ENCODE measurements at regions not wholly inside any gene's neighbourhood (a gene's known extent, or its start where the extent isn't known, plus 50 kb on each side); places are given as distances from the start of the nearest gene placed in this dataset.

GRCh38 chrX:38896724-38897298, 95.6 kb downstream of the MID1IP1 start:
- Mint-ChIP-seq H3K4me1 (ENCODE audit: low read depth in 2 of 2) (no peaks in the 10 kb centered on the region), H3K9me3 (no peaks in the 10 kb centered on the region), H3K4me3 (no peak overlapping the region), H3K36me3 (ENCODE audit: insufficient read depth) (no peaks in the 10 kb centered on the region), H3K27ac (no peak overlapping the region), H3K27me3 (no peaks in the 10 kb centered on the region)
- ATAC-seq (replicated peaks) = no peak
- DNase-seq = no peak

DNA sequence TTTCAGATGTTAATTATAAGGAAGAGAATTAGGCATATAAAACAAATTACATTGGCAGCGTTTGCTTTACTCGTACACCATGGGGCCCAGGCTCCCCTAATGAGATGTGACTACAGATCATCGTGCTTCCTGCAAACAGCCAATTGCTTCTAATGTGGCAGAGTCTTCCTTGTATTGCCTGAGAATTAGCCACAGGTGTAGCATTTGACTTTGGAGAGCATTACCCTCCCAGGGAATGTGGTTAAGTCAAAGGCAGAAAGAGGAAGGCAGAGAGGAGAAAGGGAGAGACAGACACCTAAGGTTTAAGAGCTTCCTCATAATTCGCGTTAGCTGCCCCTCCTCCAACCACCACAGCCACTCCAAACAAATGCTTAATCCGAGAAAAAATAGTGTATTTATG, 97.0 kb downstream of the MID1IP1 start:
- Mint-ChIP-seq H3K9me3 (no peaks in the 10 kb centered on the region), H3K27me3 (no peaks in the 10 kb centered on the region), H3K4me1 (ENCODE audit: low read depth in 2 of 2) (peaks cover 0 to 2% of the 10 kb centered on the region in 2 donors), H3K27ac (no peak overlapping the region), H3K4me3 (no peak overlapping the region), H3K36me3 (ENCODE audit: insufficient read depth) (no peaks in the 10 kb centered on the region)
- DNase-seq (no peak), ATAC-seq (replicated peaks) (no peak)

GRCh38 chrX:38899650-38900049, 98.4 kb downstream of the MID1IP1 start:
- Mint-ChIP-seq H3K4me1 (ENCODE audit: low read depth in 2 of 2) (peaks cover 0 to 2% of the 10 kb centered on the region in 2 donors), H3K27me3 (no peaks in the 10 kb centered on the region), H3K9me3 (no peaks in the 10 kb centered on the region), H3K27ac (no peak overlapping the region), H3K36me3 (ENCODE audit: insufficient read depth) (no peaks in the 10 kb centered on the region), H3K4me3 (no peak overlapping the region)
- ATAC-seq (replicated peaks) (no peak), DNase-seq (no peak)

DNA sequence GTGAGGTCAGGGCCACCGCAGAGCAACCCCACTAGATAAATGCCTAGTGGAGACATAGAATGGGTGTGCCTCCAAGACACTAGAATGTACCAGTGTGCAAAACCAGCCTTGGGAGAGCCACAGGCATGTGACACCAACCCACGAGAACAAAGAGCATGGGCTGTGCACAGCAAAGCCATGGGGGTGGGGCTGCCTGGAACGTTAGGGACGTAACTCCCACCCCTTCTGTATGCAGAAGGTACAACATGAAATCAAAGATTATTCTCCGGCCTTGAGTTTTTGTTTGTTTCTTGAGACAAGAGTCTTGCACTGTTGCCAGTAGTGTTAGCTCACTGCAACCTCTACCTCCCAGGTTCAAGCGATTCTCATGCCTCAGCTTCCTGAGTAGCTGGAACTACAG, 99.5 kb downstream of the MID1IP1 start:
- Mint-ChIP-seq H3K9me3 (no peaks in the 10 kb centered on the region), H3K4me1 (ENCODE audit: low read depth in 2 of 2) (peaks cover 0 to 4% of the 10 kb centered on the region in 2 donors), H3K4me3 (no peak overlapping the region), H3K36me3 (ENCODE audit: insufficient read depth) (no peaks in the 10 kb centered on the region), H3K27me3 (no peaks in the 10 kb centered on the region), H3K27ac (no peak overlapping the region)
- ATAC-seq (replicated peaks) = no peak
- DNase-seq = no peak

- H3K4me1 Mint-ChIP-seq (ENCODE audit: low read depth in 2 of 2) = peaks cover 5 to 10% of the 10 kb centered on the region in 2 donors
- no peaks in the 10 kb centered on the region for H3K36me3 Mint-ChIP-seq (ENCODE audit: insufficient read depth)
- ATAC-seq (replicated peaks) = no peak
- no peak for DNase-seq
- H3K9me3 Mint-ChIP-seq = no peaks in the 10 kb centered on the region
- no peak overlapping the region for H3K4me3 Mint-ChIP-seq
- peak overlapping the region in 1 of 2 donors; percentile 65 for H3K27ac Mint-ChIP-seq
- no peaks in the 10 kb centered on the region for H3K27me3 Mint-ChIP-seq
Observed at GRCh38 chrX:38902972-38903492, 101.8 kb downstream of the MID1IP1 start.

DNA sequence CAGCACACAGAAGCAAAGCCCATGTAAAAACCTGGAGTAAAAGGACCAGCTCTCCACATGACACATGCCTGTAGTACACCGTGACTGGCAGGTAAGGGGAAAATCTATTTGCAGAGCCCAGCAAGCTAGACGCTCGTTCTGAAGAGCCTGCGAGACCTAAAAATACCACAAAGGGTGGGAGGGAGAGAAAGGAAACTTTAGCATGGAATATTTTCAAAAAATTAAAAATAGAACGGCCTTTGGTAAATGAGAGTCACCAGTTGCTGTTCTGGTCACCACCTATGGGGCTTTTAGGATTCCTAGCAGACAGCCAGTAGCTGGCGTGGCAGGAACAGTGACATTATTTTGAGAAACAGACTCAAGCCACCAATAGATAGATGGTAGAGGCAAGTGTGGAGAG, 115.5 kb downstream of the MID1IP1 start:
- H3K9me3 Mint-ChIP-seq = no peaks in the 10 kb centered on the region
- ATAC-seq (replicated peaks) (no peak), DNase-seq (no peak)
- no peaks in the 10 kb centered on the region for H3K36me3 Mint-ChIP-seq (ENCODE audit: insufficient read depth)
- no peaks in the 10 kb centered on the region for H3K4me1 Mint-ChIP-seq (ENCODE audit: low read depth in 2 of 2)
- no peaks in the 10 kb centered on the region for H3K27me3 Mint-ChIP-seq
- no peak overlapping the region for H3K4me3 Mint-ChIP-seq
- H3K27ac Mint-ChIP-seq = no peak overlapping the region

DNA sequence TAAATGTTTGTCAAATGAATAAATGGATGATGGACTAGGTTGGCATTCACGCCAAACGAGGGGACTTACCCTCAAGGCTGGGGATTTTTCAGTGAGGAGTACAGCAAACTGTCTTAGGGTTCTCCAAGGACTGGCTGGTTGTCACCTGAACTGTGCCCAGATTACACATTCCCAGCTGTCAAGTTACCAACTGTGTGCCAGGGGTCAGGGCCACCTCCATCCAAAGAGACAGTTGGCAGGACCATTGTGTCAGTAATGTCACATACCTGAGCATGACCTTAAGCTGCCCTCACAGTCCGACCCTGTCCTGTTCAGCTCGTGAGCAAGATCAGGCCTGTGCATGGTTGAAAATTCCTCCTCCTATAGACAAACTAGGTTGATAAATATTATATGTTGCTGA, 116.7 kb downstream of the MID1IP1 start:
- no peak for ATAC-seq (replicated peaks)

DNA sequence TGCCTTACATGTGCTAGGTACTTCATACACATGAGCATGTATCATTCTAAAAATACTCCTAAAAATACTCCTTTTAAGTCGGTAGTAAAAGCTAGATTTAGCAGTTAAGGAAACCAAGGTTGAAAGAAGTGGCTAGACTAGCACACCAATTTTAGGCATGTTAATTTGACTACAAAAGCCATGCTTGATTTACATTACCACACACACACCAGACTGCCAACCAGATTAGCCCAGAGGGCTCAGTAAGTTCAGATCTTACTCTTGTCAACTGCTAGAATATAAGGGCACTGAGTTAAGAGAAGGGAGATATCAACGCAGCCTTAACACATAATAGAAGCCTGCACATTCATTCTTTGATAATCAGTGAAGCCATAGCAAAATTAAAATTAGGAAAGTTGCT, 117.9 kb downstream of the MID1IP1 start:
- Mint-ChIP-seq H3K4me1 (ENCODE audit: low read depth in 2 of 2) (no peaks in the 10 kb centered on the region), H3K27me3 (no peaks in the 10 kb centered on the region), H3K4me3 (no peak overlapping the region), H3K9me3 (no peaks in the 10 kb centered on the region), H3K27ac (no peak overlapping the region), H3K36me3 (ENCODE audit: insufficient read depth) (no peaks in the 10 kb centered on the region)
- ATAC-seq (replicated peaks) (no peak), DNase-seq (no peak)

More for the DNA sequence above, 116.7 kb downstream of the MID1IP1 start:
- no peaks in the 10 kb centered on the region for H3K4me1 Mint-ChIP-seq (ENCODE audit: low read depth in 2 of 2)
- H3K4me3 Mint-ChIP-seq = no peak overlapping the region
- H3K36me3 Mint-ChIP-seq (ENCODE audit: insufficient read depth) = no peaks in the 10 kb centered on the region
- no peaks in the 10 kb centered on the region for H3K27me3 Mint-ChIP-seq
- DNase-seq = no peak
- no peak overlapping the region for H3K27ac Mint-ChIP-seq
- H3K9me3 Mint-ChIP-seq = no peaks in the 10 kb centered on the region

GRCh38 chrX:38919853-38920528, 118.7 kb downstream of the MID1IP1 start:
- ATAC-seq (replicated peaks) = no peak
- Mint-ChIP-seq H3K4me3 (no peak overlapping the region), H3K9me3 (no peaks in the 10 kb centered on the region), H3K36me3 (ENCODE audit: insufficient read depth) (no peaks in the 10 kb centered on the region), H3K4me1 (ENCODE audit: low read depth in 2 of 2) (no peaks in the 10 kb centered on the region), H3K27ac (no peak overlapping the region), H3K27me3 (no peaks in the 10 kb centered on the region)
- no peak for DNase-seq

- ATAC-seq (replicated peaks) = no peak
- Mint-ChIP-seq H3K27ac (no peak overlapping the region), H3K27me3 (no peaks in the 10 kb centered on the region)
Observed at GRCh38 chrX:38923451-38923969, 122.3 kb downstream of the MID1IP1 start.

DNA sequence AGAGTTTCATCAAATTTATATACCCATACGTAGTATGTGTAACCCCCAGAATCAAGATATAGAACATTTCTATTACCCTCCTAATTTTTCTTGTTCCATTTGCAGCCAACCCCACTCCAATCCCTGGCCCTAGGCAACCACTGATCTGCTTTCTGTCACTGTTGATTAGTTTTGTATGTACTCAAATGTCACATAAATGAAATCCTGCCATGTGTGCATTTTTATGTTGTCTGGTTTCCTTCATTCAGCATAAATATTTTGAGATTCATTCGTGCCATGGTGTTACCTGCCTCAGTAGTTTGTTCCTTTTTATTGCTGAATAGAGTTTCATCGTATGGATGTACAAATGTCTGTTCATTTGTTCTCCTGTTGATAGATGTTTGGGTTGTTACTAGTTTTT, 126.3 kb downstream of the MID1IP1 start:
- ATAC-seq (replicated peaks) (no peak), DNase-seq (no peak)
- Mint-ChIP-seq H3K36me3 (ENCODE audit: insufficient read depth) (no peaks in the 10 kb centered on the region), H3K4me1 (ENCODE audit: low read depth in 2 of 2) (no peaks in the 10 kb centered on the region), H3K4me3 (no peak overlapping the region), H3K9me3 (no peaks in the 10 kb centered on the region), H3K27ac (no peak overlapping the region), H3K27me3 (no peaks in the 10 kb centered on the region)

More at GRCh38 chrX:38923451-38923969, 122.3 kb downstream of the MID1IP1 start:
- Mint-ChIP-seq H3K36me3 (ENCODE audit: insufficient read depth) (no peaks in the 10 kb centered on the region), H3K9me3 (no peaks in the 10 kb centered on the region), H3K4me1 (ENCODE audit: low read depth in 2 of 2) (no peaks in the 10 kb centered on the region), H3K4me3 (no peak overlapping the region)
- DNase-seq = no peak

- Mint-ChIP-seq H3K9me3 (no peaks in the 10 kb centered on the region), H3K27ac (no peak overlapping the region), H3K36me3 (ENCODE audit: insufficient read depth) (no peaks in the 10 kb centered on the region), H3K27me3 (no peaks in the 10 kb centered on the region), H3K4me1 (ENCODE audit: low read depth in 2 of 2) (no peaks in the 10 kb centered on the region), H3K4me3 (no peak overlapping the region)
- DNase-seq (no peak), ATAC-seq (replicated peaks) (no peak)
Observed at GRCh38 chrX:38929966-38930421, 128.7 kb downstream of the MID1IP1 start.

GRCh38 chrX:38930474-38930873, 129.2 kb downstream of the MID1IP1 start:
- Mint-ChIP-seq H3K27me3 (no peaks in the 10 kb centered on the region), H3K4me1 (ENCODE audit: low read depth in 2 of 2) (no peaks in the 10 kb centered on the region), H3K4me3 (no peak overlapping the region), H3K9me3 (no peaks in the 10 kb centered on the region), H3K27ac (no peak overlapping the region), H3K36me3 (ENCODE audit: insufficient read depth) (no peaks in the 10 kb centered on the region)
- ATAC-seq (replicated peaks) = no peak
- DNase-seq = no peak

GRCh38 chrX:38935561-38935960, 134.3 kb downstream of the MID1IP1 start:
- DNase-seq (no peak), ATAC-seq (replicated peaks) (no peak)
- Mint-ChIP-seq H3K27ac (no peak overlapping the region), H3K4me3 (no peak overlapping the region), H3K4me1 (ENCODE audit: low read depth in 2 of 2) (no peaks in the 10 kb centered on the region), H3K9me3 (no peaks in the 10 kb centered on the region), H3K36me3 (ENCODE audit: insufficient read depth) (no peaks in the 10 kb centered on the region), H3K27me3 (no peaks in the 10 kb centered on the region)
